ENCODE measurements at regions not wholly inside any gene's neighbourhood (a gene's known extent, or its start where the extent isn't known, plus 50 kb on each side); places are given as distances from the start of the nearest gene placed in this dataset.
A peak's percentile ranks its signal among the peaks of the same experiment; 100 is the strongest.

- no peak overlapping the region for H2BK12ac ChIP-seq (ENCODE audit: insufficient read length, low read depth, low read length)
- H3K23ac ChIP-seq (ENCODE audit: insufficient read length, low read depth, low read length) = no peak overlapping the region
- H2AFZ ChIP-seq (ENCODE audit: low read length) = no peak overlapping the region
- no peaks in the 10 kb centered on the region for H4K20me1 ChIP-seq (ENCODE audit: control insufficient read depth, insufficient read depth, insufficient read length)
- H3K79me1 ChIP-seq (ENCODE audit: insufficient read depth, low read depth, low read length, poor library complexity, severe bottlenecking) = no peaks in the 10 kb centered on the region
- no peak overlapping the region for H3K27ac ChIP-seq (ENCODE audit: insufficient read length, low read depth, low read length)
- no peaks in the 10 kb centered on the region; a peak in 3 of 5 replicates for H3K9me3 Mint-ChIP-seq
- H3K4me2 ChIP-seq (ENCODE audit: insufficient read depth, insufficient read length, low read length) = no peak overlapping the region
- no peaks in the 10 kb centered on the region; a peak in 1 of 7 replicates for H3K36me3 Mint-ChIP-seq (ENCODE audit: insufficient read depth in 1 of 3, low read depth in 3 of 3)
- no peak overlapping the region for H3K9ac ChIP-seq (ENCODE audit: extremely low read depth, insufficient read length, low read length)
- no peak overlapping the region for H2BK15ac ChIP-seq (ENCODE audit: low read depth, low read length)
- H3K14ac ChIP-seq (ENCODE audit: insufficient read depth, low read length) = no peak overlapping the region
- H3K4me3 Mint-ChIP-seq = no peak overlapping the region
- no peaks in the 10 kb centered on the region for H3K79me2 ChIP-seq (ENCODE audit: insufficient read depth, low read length)
- H3K4me1 Mint-ChIP-seq = peaks cover 27 to 30% of the 10 kb centered on the region in 2 experiments
- no peaks in the 10 kb centered on the region for H3K27me3 ChIP-seq (ENCODE audit: insufficient read depth, low read length)
- no peak overlapping the region for H2BK5ac ChIP-seq (ENCODE audit: insufficient read length, low read length)
- H2AK5ac ChIP-seq (ENCODE audit: insufficient read length, low read length) = no peak overlapping the region
- H4K5ac ChIP-seq (ENCODE audit: insufficient read length, low read depth, low read length) = no peak overlapping the region
- no peak overlapping the region for H3T11ph ChIP-seq (ENCODE audit: low read length)
- peaks cover 5% of the 10 kb centered on the region; the same call in 1 of the 2 replicates for H3K4me1 ChIP-seq (ENCODE audit: insufficient read depth, low read length)
- peak overlapping the region in 1 of 3 experiments; percentile 56; a peak in 1 of 7 replicates for H3K27ac Mint-ChIP-seq
- no peak overlapping the region for H3K18ac ChIP-seq (ENCODE audit: insufficient read length, low read depth, low read length)
- DNase-seq = no peak
- H3K27me3 Mint-ChIP-seq (ENCODE audit: low read depth) = no peaks in the 10 kb centered on the region
- no peak for TF ChIP-seq CTCF (conservative IDR thresholded peaks at IDR 0.05)
- H3K4ac ChIP-seq (ENCODE audit: low read depth, low read length) = no peak overlapping the region
- no peak overlapping the region for H4K8ac ChIP-seq (replicated peaks; ENCODE audit: insufficient read length, low read depth, low read length)
- H4K91ac ChIP-seq (ENCODE audit: insufficient read length, low read depth, low read length) = no peak overlapping the region
- H3K9me3 ChIP-seq (ENCODE audit: control insufficient read depth, low read depth, low read length) = no peaks in the 10 kb centered on the region
- WGBS (ENCODE audit: extremely low coverage, insufficient read length, low lambda C conversion rate) = no CpG with 5 or more reads among the region's 3 CpGs
- no peak overlapping the region for H2BK20ac ChIP-seq (ENCODE audit: low read depth, low read length, poor library complexity, severe bottlenecking)
- H3K23me2 ChIP-seq (ENCODE audit: insufficient read length, low read depth, low read length, poor library complexity, severe bottlenecking) = no peaks in the 10 kb centered on the region
- H3K56ac ChIP-seq (ENCODE audit: insufficient read length, low read depth, low read length) = no peak overlapping the region
- H2BK120ac ChIP-seq (ENCODE audit: low read depth, low read length, poor library complexity, severe bottlenecking) = no peak overlapping the region
Measured at GRCh38 chr21:35412231-35412630, 363.1 kb upstream of the RUNX1 start.

Measured in H9 (cell line).